T-helper 1 cell treated with Interleukin-12 subunit alpha and Interleukin-12 subunit beta and Interleukin-4 antibody, amounts not matched to agents 30 ng/mL and 1 ng/mL, for 36 hours (primary cell): ENCODE measurements at regions not wholly inside any gene's neighbourhood (a gene's known extent, or its start where the extent isn't known, plus 50 kb on each side); places are given as distances from the start of the nearest gene placed in this dataset.
"Not testable (repeated sequence)": the region's sequence is repeated elsewhere in the genome, so short reads cannot be mapped to it uniquely, and the experiment has no call there.

Experiments
- intact Hi-C: fragments of 100-400 bp; cut with micrococcal nuclease; formaldehyde crosslinking; loops from one replicate; pipeline ENCODE4 v1.15.1; 2024

DNA sequence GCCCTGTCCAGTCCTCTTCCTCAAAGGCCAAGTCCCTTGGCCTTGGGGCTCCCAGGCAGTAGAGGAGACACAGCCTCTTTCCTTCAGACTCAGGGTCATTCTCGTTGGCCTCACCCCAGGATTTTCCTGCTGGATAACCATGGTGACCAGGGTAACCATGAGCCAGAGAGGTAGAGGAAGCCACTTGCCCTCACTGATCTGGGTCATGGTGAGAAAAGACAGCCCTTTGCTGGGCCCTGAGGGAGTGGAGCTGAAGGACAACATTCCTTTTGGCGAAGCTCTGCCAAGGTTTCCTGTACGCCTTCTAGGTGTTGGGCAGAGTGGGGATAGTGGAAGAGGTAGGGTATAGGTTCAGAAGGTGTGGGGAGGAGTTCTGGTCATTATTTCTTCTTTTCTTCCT, 53.1 kb upstream of the WNT4 start:
- intact Hi-C loops = no loop called here

DNA sequence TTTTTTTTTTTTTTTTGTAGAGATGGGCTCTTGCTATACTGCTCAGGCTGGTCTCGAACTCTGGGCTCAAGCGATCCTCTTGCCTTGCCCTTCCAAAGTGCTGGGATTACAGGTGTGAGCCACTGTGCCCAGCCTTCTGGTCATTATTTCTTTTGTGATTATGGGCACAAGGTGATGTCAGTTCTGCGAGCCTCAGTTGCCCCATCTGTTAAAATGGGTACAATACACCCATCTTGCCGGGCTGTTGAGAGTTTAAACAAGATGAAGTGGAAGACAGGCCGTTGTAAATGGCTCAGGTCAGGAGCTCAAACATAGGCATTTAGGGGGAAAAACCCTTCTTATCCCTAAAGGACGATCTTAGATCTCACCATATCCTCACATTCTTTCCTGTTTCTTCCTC, 53.7 kb upstream of the WNT4 start:
- intact Hi-C loops = no loop called here

DNA sequence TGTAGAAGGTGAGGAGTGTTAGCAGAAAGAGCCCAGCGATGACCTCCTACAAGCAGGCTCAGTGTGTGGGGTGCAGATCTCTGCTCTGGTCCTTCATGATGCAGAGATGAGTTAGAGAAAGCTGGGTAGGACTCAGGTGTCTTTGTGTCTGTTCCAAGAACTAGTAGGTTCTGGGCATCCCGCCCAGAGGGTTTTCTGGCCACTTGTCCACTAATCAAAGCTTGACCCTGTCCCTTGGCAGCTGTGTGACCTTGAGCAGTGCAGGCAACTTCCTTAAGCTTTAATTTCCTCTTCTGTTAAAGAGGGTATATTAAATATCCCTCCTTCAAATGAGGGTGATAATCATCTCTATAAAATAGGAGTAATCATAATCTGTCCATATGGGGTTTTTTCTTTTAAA, 54.7 kb upstream of the WNT4 start:
- intact Hi-C loops = no loop called here

DNA sequence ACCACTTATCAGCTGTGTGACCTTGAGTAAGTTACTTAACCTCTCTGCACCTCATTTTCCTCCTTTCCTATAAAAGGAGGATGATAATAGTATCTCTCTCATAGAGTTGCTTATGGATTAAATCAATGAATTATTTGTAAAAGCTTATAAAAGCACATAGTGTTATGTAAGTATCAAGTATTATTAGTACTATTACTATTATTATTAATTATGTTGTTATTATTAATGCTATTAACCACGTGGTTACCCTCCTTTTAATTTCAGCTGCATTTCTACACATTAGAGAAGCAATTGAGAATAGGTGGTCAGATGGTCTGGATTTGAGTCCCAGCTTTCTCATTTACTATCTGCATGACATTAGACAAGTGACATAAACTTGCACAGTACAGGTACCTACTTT, 58.1 kb upstream of the WNT4 start:
- intact Hi-C loops = no loop called here

DNA sequence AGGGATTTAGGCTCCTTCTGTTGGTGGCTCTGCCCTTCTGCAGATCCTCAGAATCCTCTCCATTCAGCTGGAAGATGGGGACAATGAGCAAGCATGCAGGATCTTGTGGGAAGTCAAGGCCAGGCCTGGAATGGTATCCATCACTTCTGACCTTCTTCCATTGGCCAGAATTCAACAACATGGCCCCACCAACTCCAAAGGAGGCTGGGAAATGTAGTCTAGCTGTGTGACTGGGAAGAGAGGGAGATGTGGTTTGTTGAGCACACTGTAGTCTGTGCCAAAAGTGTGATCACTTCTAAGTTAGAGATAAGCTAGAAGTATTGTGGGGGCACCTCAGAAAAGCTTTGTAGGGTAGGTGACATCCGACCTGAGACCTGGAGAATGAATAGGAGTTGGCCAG, 60.4 kb upstream of the WNT4 start:
- intact Hi-C loops = no loop called here

DNA sequence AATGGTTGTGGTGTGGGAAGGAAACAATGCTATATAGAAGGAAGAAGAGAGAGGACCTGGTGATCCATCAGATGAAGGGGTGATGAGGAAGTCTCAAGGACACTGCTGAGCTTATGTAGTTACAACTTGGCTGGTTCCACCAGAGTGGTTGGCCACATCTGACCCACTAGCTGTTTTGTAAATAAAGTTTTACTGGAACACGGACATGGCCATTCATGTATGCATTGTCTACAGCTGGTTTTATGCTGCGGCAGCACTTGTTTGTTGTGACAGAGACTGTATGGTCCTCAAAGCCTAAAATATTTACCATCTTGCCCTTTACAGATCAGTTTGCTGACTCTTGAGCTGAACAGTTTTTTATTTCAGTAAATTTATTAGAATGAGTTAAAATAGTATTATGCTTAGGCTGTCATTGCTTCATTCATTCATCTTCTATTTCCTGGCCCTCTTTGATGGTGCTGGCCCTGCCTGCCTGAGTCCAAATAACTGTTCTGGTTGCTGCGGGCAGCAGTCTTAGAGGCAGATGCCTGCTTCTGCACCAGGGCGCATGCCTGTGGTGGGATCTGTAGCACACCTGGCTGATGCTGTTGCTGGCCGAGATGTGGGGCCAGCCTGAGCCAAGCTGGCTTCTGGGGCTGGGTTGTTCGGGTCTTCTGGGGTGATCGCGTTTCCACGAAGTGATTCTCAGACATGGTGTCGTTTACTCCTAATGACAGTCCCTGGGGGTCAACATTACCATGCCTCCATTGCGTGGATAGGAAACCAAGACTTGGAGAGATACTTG, 61.4 kb upstream of the WNT4 start:
- intact Hi-C loops = no loop called here

DNA sequence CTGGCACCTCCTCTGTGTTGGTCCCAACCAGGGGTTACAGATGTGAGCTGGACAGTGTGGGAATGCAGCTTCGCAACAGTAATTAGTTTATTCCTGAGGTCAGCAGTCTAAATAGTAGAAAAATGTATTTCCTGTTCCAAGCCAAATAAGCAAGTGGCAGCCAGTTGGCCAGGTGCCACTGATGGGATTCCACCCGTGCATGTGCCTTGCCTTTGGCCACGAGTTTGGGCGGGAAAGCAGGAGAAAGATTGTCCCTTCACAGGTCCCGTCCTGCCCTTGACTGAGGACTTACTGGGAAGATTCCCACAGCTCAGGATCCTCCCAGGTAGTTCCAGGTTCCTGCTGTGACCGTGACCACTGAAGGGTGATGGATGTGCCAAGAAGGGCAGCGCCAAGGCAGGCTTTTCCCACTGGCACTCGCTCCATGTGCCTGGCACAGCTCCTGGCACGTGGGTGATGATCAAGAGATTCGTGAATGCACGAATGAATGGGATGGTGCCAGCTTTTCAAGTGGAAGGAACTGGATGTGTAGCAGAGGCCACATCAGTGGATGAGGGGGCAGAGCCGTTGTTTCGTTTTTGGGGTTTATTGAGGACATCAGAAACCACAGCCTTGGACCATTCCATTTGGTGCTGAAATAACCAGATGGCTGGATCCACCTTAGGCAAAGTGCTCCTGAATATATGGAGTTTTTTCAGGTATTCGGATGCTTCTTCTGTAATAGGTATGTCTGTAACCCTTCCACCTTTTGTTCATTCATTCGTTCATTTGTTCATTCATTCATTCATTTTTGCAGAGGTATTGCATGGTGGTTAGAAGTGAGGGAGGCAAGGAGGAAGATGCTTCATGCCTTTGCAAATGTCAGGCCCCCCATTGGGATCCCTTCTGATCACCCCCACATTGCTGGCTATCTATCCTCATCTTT, 62.4 kb upstream of the WNT4 start:
- intact Hi-C loops = no loop called here

DNA sequence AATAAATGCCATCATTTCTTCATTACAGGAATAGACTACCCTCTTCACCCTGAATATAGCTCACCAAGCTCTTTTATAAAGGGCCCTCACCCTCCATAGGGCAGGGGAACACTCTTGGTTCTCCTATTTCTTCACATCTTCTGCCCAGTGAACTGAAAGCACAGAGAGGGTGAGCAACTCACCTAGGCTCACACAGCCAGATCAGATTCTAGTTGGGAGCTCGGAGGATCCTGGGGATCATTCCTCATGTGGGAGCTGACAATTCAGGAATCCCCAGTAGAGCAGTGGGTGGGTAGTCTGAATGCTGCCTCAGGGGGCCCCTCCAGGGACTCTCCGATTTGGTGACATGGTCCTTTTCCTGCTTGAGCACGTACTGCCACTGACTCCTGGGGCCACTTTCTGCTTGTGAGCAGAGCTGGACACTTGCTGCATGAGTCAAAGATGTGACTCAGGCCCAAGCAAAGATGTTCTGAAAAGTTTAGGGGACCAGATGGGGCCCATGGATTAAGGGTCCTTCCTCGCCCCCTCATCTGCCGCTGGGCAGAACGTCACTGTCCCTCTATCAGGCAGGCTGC, 63.7 kb upstream of the WNT4 start:
- intact Hi-C loops = no loop called here

DNA sequence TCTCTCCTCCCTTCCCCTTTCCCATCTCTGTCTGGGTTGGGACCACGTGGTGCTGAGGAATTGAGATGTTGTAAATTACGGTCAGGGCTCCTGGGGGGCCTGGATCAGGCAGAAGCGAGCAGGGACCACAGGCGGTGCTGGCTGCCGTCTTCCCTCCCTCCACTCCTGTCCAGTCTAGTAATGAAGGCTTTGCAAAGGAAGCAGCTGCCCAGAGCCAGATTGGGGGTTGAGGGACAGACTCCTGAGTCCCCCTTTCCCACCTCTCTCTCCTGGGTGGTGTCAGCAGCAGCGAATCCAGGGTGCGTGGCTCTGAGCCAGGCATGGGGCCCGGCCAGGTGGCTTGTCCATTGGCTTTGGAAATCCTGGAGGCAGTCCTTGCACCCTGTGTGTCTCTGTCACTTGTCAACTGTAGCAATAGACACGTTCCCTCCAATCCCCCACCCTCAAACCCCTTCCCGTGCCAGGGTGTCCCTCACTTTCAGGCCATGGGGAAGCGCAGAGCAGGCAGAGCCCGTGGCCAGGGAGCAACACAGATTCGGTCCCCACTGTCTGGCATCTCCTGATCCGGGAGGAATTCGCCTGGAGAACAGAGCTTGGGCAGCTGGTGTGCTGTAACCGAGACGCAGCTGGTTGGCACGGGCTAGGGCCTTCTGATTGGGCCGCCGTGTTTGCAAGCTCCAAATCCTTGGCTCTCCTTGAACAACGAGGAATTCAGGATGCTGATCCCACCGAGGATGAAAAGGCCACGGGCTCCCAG, 64.8 kb upstream of the WNT4 start:
- intact Hi-C loops = no loop called here

DNA sequence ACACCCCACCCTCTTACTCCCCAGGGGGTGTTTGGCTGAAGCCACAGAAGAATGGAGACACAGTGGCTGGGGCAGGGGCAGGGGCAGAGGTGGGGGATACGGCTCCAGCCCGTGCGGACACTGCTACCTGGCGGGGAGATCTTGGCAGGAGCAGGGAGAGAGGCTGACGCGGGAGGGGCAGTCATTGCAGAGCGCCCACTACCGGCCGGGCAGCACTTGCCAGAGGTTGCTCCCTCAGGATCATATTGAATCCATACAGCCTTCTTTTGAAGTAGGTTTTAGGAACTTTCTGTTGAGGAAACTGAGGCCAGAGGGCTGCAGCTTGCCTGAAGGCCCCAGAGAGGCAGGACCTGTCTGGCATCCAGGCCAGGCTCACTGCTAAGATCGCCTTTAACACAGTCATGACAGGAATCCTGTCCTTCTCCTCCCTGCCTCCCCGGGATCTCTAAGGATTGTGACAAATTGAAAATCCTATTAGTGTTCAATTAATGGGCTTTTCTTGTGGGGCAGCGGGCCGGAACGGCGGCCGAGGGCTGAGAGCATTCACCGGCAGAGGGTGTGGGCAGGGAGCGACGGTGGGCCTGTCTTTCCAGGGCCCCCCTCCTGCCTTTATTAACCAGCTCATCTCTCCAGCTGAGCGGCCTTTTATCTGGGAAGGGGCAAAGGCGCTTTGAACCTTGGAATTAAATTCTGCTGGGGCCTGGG, 65.5 kb upstream of the WNT4 start:
- intact Hi-C loops = no loop called here

DNA sequence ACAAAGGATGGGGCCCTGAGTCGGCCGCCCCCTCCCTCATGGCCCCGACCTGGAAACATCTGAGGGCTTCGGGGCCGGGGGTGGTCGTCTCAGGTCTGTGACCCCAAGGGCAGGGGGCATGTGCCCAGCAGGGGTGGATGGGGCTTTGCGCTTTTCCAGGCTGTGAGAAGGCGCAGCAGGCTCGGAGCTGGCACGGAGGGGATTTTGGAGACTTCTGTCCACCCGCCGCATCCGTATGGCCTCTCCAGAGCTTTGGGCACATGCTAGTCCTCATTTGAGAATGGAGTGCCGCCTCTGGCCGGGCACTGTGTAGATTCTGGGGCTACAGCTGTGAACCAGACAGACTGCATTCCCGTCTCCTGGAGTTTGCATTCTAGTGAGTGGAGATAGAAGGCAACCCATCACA, 66.1 kb upstream of the WNT4 start:
- intact Hi-C loops = no loop called here

DNA sequence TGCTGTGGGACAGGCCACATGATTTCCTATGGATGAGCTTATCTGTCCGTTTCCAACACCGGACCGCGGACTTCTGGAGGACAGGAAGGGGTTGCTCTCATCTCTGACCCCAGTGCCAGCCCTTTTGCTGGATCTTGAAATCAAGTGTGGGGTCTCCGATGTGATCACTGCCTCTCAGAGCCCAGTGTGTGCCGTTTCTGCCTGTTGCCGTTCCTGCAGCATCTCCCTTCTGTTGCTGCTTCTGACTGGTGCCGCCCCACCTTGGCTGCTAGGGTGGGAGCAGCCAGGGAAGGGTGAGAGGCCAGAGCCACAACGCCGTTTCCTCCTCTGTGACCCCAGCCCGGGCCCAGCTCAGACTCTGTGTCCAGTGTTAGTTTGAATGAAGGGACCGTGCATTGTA, 67.3 kb upstream of the WNT4 start:
- intact Hi-C loops = no loop called here

DNA sequence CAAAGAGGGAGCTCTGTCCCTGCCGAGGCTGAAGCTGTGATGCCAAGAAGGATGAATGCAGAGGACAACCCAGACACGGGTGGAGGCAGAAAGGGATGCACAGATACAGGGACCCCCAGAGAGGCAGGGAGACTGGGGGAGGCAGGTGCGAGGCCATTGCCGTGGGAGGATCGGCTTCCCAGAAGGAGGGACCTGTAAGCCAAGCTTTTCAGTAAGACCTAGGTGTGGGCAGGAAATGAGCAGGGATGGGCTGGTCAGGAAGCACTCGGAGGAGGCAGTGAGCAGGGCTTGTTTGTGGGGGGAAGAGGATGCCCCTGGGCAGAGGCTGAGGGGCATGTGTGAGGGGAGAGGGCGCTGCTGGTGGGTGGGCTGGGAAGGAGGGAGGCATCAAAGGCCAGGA, 67.7 kb upstream of the WNT4 start:
- intact Hi-C loops = no loop called here

DNA sequence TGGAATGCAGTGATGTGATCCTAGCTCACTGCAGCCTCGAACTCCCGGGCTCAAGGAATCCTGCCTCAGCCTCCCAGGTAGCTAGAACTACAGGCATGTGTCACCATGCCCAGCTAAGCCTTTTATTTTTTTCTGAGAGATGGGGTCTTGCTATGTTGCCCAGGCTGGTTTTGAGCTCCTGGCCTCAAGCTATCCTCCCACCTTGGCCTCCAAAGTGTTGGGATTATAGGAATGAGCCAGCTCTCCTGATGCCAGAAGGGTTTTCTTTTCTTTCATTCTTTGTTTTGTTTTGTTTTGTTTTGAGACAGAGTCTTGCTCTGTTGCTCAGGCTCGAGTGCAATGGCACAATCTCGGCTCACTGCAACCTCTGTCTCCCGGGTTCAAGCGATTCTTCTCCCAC, 68.6 kb upstream of the WNT4 start:
- intact Hi-C loops = not testable (repeated sequence)

DNA sequence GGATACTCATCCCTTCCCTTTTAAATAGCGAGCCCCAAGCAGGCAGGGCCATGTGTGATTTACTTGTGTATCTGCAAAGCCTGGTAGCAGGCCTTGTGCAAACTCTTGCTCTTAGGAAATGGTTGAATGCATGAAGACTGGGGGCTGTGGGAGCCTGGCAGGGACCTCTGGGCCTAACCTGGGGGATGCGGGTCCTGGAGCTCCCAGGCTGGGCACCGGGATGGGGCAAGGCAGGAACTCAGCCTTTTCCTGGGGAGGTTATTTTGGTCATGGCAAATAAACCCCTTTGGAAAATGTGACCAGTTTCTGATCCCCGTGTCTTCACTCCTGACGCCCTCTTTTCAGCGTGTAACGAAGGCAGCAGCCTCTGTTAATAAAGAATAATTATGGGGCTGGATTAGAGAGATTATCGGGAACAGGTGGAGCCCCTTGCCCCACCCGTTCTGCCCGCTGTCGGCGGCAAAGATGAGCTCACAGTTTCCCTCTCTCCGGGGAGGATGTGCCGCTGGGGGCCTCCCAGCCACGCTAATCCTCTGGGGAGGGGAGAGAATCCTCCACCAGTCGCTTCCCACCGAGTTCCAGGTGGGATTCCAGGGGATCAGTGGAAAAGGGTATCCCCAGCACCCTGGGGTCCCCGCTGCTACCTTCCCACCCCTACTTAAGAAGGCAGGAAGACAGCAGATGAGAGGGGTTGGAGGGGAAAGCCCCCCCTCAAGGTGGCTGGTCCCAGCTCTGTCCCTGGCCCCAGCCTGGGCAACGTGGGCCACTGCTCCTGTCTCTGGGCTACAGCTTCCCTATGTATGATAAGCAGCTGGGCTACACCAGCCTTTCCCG, 69.7 kb upstream of the WNT4 start:
- intact Hi-C loops = no loop called here

DNA sequence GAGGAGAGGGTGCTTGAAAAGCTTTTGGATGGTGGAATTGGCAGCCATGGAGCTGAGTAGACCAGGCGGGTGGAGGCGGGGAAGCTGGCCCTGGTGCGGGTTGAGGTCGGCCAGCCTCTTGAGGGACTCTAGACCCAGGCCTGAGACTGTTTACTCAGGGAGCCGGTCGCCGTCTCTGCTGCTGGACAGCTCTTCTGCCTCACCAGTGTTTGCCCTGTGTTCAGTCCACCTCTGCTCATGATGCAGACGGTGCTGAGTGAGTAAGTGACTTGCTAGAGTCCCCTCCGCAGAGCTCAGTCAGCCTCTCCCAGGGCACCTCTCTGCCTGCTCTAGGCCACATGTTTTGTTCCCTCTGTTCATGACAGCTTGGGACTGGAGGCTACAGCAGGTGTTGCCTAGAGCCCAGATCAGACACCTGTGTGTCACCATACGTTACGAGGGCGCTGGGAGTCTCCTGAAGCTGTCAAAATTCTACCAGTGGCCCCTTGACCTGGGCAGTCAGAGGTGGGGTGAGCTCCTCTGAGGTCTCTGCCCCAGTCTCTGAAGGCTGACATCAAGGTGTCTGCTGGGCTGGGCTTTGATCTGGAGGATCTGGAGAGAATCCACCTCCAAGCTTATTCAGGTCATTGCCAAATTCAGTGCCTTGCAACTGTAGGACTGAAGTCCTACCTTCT, 73.5 kb upstream of the WNT4 start:
- intact Hi-C loops = no loop called here

DNA sequence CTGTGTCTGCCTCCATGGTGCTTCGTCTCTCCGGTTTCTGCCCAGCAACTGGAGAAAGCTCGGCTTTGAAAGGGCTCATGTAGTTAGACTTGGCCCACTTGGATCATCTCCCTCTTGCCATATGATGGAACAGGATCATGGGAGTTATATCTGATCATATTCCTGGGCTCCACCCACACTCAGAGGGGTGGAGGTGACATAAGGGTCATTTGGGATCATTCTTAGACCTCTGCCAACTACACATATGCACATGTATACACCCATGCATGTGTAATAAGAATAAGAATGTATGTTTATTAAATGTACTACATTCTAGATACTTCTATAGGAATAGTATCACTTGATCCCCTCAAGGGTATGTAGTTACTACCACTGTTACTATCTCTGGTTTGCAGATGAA, 74.1 kb upstream of the WNT4 start:
- intact Hi-C loops = no loop called here

DNA sequence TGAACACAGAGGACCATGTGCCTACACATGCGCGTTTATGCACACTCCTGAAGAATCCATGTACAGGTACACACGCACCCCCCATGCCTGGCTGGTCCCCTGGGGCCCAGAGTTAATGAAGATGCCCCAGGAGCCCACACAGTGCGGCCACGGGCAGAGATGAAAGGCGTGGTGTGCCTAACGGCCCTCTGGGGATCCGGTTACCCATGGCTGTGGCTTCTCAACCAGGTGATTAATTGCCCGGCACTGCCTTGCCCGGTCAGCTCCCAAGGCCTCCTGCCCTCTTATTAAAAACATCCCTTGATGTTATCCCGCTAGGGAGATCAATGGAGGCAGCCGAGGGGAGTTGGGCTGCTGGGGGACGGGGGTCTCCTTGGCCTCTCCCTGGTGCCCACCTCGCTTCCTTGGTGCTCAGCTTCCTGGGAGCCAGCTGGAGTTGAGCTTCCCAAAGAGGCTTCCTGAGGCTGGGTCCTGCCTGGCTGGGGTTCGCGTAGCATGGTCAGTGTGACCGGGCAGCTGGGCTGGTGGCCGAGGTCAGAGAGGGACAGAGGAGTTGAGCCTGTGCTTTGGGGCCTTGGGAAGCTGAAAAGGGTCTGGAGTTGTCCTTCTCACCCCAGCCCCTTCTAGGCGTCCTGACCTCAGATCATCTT, 75.0 kb upstream of the WNT4 start:
- intact Hi-C loops = no loop called here

DNA sequence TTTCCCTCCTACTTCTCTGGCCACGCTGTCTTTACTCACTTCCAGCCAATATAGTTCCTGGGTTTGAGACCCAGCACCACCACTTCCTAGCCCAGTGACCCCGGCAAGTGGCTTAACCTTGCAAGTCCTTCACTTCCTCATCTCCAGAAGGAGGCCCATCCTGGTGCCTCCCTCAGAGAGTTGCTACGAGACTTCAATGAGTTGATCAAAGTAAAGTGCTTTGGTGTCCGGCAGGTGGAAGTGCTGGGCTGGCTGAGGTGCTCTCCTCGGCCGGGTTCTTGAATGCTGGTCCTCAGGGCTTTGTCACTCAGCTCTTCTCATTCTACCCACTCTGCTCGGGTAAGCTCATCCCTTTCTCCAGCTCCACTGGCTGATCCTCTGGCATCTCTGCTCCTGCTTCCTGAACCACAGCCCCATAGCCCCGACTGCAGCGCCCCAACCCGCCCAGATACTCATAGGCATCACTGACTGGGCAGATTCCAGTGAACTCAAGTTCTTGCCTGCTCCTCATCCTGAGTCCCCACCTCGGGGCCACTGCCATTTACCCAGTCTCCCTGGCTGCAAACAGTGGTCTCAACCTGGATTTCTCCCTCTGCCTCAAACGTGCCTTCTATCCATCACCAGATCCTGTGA, 75.8 kb upstream of the WNT4 start:
- intact Hi-C loops = no loop called here
